HG02623 (cell line): ENCODE measurements at regions not wholly inside any gene's neighbourhood (a gene's known extent, or its start where the extent isn't known, plus 50 kb on each side); places are given as distances from the start of the nearest gene placed in this dataset.
A peak's percentile ranks its signal among the peaks of the same experiment; 100 is the strongest.

ENCODE experiments used
- ATAC-seq: cut with Tn5 transposase; IDR thresholded peaks from one replicate; pipeline ENCODE4 v1.9.1; 2021; ENCODE audit warnings: moderate library complexity; ENCODE audit not compliant: unreplicated experiment

- ATAC-seq: no peak
Measured at GRCh38 chrX:118167361-118167760, 50.8 kb upstream of the KLHL13 start.

GRCh38 chrX:118171356-118171755 is 54.7 kb upstream of the KLHL13 start:
- no peak for ATAC-seq

- no peak for ATAC-seq
Measured at GRCh38 chrX:118174516-118175098, 58.0 kb upstream of the KLHL13 start.

GRCh38 chrX:118177708-118178107 is 61.1 kb upstream of the KLHL13 start:
- no peak for ATAC-seq

GRCh38 chrX:118178450-118178849 is 61.8 kb upstream of the KLHL13 start:
- ATAC-seq: no peak

GRCh38 chrX:118179161-118179560 is 62.6 kb upstream of the KLHL13 start:
- ATAC-seq: no peak

- ATAC-seq: no peak
Measured at GRCh38 chrX:118179718-118180117, 63.1 kb upstream of the KLHL13 start.

GRCh38 chrX:118181030-118181429 is 64.4 kb upstream of the KLHL13 start:
- no peak for ATAC-seq

- no peak for ATAC-seq
Measured at GRCh38 chrX:118182025-118182424, 65.4 kb upstream of the KLHL13 start.

GRCh38 chrX:118182681-118183080 is 66.1 kb upstream of the KLHL13 start:
- no peak for ATAC-seq

- ATAC-seq: no peak
Measured at GRCh38 chrX:118183606-118184005, 67.0 kb upstream of the KLHL13 start.

GRCh38 chrX:118187100-118187499 is 70.5 kb upstream of the KLHL13 start:
- no peak for ATAC-seq

- ATAC-seq: no peak
Measured at GRCh38 chrX:118189000-118189399, 72.4 kb upstream of the KLHL13 start.

GRCh38 chrX:118189628-118190027 is 73.0 kb upstream of the KLHL13 start:
- ATAC-seq: no peak

GRCh38 chrX:118197730-118198129 is 81.1 kb upstream of the KLHL13 start:
- no peak for ATAC-seq

- ATAC-seq: no peak
Measured at GRCh38 chrX:118198577-118198976, 82.0 kb upstream of the KLHL13 start.

GRCh38 chrX:118199997-118200396 is 83.4 kb upstream of the KLHL13 start:
- ATAC-seq: no peak

- ATAC-seq: no peak
Measured at GRCh38 chrX:118205421-118206395, 89.1 kb upstream of the KLHL13 start.

GRCh38 chrX:118207831-118208453 is 91.3 kb upstream of the KLHL13 start:
- ATAC-seq: no peak

- ATAC-seq: no peak
Measured at GRCh38 chrX:118208481-118208880, 91.9 kb upstream of the KLHL13 start.

GRCh38 chrX:118211891-118212816 is 95.5 kb upstream of the KLHL13 start:
- peak; percentile 42 for ATAC-seq
